ENCODE measurements at regions not wholly inside any gene's neighbourhood (a gene's known extent, or its start where the extent isn't known, plus 50 kb on each side); places are given as distances from the start of the nearest gene placed in this dataset.
"Not testable (repeated sequence)": the region's sequence is repeated elsewhere in the genome, so short reads cannot be mapped to it uniquely, and the experiment has no call there.

DNA sequence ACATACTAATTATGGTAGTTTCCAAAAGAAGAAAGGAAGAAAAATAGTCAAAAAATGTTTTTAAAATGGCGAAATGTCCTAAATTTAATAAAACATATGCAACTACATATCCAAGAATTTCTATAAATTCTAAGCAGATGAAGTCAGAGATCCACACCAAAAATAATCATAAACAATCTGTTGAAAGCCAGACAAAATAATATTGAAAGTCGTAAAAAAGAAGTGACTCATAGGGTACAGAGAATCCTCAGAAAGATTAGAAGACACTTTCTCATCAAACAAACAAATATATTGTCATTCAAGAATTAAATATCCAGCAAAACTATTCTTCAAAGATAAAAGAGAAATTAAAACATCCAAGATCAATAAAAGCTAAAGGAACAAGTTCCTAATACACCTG is 281.4 kb upstream of the ZNF804A start:
- no peak for DNase-seq (ENCODE audit: low read depth in 2 of 2)

DNA sequence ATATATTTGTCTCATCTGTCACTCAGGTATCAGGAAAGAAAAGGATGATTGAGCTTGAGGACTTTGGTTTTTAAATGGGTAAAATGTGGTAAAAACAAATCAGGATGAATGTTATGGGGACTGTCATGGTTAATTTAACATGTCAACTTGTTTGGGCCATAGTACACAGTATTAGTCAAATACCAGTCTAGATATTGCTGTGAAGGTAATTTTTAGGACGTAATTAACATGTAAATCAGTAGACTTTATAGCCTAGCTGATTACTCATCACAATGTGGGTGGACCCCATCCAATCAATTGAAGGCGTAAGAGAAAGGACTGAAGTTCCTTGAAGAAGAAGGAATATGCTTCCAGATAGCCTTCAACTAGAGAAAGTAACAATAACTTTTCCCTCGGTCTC is 275.7 kb upstream of the ZNF804A start:
- DNase-seq (ENCODE audit: low read depth in 2 of 2), result no peak

DNA sequence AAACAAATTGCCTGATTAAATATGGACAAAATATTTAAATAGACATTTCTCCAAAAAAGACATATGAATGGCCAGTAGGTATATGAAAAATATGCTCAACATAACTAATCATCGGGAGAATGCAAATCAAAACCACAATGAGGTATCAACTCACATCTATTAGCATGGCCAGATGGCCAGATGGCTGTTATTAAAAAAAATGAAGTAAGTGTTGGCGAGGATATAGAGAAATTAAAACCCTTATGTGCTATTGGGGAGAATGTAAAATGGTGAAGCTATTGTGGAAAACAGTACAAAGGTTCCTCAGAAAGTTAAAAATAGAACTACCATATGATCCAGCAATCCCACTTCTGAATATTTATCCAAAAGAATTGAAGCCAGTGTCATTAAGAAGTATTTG is 272.3 kb upstream of the ZNF804A start:
- no peak for DNase-seq (ENCODE audit: low read depth in 2 of 2)

DNA sequence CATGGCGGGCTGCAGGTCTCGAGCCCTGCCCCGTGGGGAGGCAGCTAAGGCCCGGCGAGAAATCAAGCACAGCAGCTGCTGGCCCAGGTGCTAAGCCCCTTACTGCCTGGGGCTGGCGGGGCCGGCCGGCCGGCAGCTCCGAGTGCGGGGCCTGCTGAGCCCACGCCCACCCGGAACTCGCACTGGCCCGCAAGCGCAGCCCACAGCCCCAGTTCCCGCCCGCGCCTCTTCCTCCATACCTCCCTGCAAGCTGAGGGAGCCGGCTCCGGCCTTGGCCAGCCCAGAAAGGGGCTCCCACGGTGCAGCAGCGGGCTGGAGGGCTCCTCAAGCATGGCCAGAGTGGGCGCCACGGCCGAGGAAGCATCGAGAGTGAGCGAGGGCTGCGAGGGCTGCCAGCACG is 270.5 kb upstream of the ZNF804A start:
- DNase-seq (ENCODE audit: low read depth in 2 of 2), result not testable (repeated sequence)

DNA sequence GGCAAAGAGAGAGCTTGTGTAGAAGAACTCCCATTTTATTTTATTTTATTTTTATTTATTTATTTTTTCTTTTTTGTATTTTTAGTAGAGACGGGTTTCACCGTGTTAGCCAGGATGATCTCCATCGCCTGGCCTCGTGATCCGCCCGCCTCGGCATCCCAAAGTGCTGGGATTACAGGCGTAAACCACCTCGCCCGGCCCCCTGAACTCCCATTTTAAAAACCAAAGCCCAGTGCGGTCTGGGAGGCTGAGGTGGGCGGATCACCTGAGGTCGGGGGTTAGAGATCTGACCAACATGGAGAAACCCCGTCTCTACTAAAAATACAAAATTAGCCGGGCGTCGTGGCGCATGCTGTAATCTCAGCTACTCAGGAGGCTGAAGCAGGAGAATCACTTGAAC is 267.8 kb upstream of the ZNF804A start:
- not testable (repeated sequence) for DNase-seq (ENCODE audit: low read depth in 2 of 2)

DNA sequence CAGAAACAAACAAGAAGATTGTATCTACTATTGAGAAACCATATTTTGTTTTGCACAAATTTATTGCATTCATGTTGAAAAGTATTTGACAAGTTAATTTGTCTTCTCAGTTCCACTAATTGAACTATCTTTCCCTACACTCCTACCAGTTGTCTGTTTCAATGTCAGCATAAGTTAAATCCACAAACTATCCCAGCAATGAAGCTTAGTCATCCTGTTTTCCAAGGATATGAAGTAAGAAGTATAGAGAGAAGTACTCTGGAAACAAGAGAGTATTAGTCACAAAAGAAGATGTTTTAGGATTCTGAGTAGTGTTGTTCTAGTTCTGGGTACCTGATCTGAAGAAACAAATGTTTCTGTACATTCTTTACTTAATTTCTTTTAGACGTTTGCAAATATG is 261.6 kb upstream of the ZNF804A start:
- DNase-seq (ENCODE audit: low read depth in 2 of 2), result peak; percentile 14 to 24

DNA sequence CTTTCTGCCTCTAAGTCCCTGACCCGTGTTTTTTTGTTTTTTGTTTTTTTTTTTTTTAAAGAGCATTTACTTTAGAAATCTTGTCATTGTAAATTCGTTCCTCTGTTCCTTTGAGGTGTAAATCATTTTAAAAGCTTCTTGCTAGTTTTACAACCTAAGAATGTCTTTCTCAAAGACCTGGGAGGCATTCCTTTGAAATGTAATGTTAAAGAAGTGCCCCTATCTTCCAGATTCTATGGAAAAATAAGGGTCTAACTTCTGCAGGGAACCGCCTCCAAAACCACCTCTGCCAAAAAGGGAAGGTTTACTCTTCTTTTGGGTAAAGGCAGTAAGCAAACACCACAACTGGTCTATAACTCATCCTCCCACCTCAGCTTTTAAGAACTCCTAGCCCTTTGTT is 259.6 kb upstream of the ZNF804A start:
- no peak for DNase-seq (ENCODE audit: low read depth in 2 of 2)

DNA sequence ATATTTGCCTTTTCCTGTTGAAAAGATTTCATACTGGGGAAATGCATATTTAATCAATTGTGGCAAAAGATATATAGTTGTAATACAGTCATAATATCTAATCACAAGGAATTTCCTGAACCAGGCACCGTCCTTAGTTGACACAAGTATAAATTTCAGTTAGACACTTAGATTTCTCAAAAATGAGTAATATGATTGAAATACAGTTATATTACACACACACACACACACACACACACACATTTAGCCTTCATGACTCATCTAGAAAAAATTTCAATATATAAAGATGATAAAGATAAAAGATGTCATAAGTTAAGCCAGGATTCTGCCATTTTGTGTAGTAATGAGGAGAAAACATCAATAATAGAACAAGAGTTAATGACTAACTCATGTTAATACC is 258.4 kb upstream of the ZNF804A start:
- peak; percentile 43 to 45 for DNase-seq (ENCODE audit: low read depth in 2 of 2)

DNA sequence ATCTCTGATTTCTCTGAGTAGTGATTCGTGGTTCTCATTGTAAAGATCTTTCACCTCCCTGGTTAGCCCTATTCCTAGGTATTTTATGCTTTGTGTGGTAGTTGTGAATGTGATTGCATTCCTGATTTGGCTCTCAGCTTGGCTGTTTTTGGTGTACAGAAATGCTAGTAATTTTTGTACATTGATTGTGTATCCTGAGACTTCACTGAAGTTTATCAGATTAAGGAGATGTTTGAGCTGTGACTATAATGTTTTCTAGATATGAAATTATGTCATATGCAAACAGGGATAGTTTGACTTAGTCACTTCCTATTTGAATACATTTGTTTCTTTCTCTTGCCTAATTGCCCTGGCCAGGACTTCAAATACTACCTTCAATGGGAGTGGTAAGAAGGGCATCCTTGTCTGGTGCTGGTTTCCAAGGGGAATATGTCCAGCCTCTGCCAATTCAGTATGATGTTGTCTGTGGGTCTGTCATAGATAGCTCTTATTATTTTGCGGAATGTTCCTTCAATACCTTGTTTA is 251.9 kb upstream of the ZNF804A start:
- DNase-seq (ENCODE audit: low read depth in 2 of 2), result no peak

DNA sequence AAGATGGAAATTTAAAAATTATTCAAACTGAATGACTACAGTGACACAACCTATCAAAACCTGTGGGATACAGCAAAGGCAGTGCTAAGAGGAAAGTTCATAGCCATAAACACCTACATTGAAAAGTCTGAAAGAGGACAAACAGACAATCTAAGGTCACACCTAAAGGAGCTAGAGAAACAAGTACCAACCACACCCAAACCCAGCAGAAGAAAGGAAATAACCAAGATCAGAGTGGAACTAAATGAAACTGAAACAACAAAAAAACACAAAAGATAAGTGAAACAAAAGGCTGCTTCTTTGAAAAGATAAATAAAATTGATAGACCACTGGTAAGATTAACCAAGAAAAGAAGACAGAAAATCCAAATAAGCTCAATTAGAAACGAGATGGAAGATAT is 247.2 kb upstream of the ZNF804A start:
- DNase-seq (ENCODE audit: low read depth in 2 of 2), result no peak

DNA sequence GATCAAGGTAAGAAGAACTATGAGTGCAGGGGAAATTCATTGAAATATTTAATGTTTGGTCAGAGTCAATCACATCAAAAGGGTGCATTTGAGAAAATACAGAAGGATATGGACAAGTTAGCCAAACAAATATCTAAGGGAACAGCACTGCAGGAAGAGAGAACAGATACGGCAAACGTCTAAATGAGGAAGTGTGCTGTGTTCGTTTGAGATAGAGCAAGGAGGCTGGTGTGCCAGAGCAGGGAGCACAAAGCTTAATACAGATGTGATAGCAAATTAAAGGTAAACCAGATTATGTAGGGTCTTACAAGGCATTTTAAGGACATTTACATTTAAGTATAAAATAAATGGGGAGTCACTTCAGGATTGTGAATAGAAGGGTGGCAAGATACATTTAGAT is 241.3 kb upstream of the ZNF804A start:
- DNase-seq (ENCODE audit: low read depth in 2 of 2), result no peak

DNA sequence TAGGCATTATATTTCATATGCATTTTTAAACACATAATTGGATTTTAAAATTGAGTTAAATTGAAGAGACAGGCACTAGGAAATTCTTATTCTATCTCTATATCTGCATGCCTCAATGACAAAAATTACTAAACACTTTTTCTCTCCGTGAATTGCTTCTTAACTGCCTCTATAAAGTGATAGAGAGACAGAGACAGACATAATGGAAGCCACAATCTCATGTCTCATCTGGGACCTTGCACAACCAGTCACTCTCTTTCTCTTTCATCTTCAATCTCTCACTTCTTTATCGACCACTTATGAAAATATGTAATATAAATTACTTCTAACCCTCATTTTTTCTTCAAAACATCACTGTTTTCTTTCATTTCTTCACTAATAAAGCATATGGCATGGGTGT is 238.9 kb upstream of the ZNF804A start:
- DNase-seq (ENCODE audit: low read depth in 2 of 2), result no peak

DNA sequence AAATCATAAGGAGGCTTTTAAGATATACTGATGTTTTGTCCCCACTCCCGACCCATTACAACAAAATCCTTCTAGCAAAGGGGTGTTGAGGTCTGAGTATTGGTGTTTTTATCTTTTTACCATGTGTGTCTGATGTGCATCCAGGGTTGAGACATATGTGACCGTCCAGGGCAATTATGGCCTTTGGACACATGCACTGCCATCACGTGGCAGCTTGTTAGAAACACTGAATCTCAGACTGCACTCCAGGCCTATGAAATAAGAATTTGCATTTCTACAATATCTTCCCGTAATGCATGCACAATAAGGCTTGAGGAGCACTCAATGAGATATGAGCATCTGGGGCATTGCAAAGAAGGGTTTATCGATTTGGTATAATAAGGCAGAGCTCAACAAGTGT is 235.1 kb upstream of the ZNF804A start:
- no peak for DNase-seq (ENCODE audit: low read depth in 2 of 2)

DNA sequence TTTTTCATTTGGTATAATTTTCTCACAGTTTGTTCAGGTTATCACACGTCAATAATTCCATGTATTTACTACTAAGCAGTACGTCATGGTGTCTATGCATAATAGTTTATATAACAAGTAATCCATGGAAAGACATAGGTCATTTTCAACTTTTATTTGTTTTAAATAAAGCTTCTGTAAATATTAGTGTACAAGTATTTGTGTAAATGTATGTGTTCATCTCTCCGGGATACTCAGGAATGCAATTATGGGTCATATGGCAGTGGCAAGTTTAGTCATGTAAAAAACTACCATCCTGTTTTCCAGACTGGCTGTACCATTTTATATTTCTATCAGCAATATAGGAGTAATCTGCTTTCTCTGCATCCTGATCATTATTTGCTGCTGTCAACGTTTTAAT is 231.1 kb upstream of the ZNF804A start:
- DNase-seq (ENCODE audit: low read depth in 2 of 2), result no peak

DNA sequence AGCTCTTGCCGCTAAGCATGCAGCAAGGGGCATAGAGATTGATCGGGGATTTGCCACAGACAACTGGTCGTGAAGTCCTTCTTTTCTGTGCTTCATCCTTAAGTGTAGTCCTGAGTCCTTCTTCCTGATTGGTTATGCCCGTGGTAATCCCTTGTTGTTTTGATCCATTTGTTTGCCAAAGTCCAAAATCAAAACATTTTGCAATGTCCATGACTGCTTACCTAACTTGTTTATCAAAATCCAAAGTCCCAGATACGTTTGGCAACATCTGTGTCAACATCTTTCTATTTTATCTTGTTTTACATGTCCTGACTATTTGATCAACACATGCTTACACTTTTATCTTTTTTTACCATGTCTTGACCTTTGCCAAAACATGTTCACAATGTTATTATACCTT is 229.0 kb upstream of the ZNF804A start:
- no peak for DNase-seq (ENCODE audit: low read depth in 2 of 2)

DNA sequence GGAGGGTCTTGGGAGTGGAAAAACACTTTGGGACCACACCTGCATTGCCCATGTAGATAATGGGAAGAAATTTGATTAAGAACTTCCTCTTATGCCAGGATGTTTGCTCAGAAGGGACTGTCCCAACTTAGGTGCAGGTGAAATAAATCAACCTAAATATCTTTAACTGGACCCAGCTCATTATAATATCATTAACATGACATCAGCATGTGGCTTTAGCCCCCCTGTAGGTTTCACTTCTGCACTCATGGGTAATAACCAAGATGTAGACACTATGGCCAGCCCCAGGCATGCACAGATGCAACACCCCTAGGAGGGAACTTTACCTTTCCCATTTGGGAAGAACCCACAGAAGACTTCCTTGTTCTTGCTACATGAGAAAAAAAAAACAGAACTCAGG is 227.4 kb upstream of the ZNF804A start:
- DNase-seq (ENCODE audit: low read depth in 2 of 2), result no peak

DNA sequence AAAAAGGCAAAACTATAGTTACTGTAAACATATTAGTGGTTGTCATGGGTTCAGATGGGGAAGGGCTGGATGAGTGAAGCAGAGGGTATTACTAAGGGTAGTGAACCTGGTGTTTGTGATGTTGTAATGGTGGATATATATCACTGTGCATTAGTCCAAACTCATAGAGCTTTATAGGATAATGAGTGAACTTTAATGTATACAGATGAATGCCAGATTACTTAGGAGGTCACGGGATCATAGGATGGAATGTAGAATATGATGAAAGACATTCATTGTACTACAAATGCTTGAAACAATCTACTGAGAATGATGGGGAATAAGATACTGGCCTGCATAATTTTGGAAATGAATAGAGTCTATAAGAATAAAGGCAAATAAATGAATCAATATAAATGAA is 226.7 kb upstream of the ZNF804A start:
- no peak for DNase-seq (ENCODE audit: low read depth in 2 of 2)

DNA sequence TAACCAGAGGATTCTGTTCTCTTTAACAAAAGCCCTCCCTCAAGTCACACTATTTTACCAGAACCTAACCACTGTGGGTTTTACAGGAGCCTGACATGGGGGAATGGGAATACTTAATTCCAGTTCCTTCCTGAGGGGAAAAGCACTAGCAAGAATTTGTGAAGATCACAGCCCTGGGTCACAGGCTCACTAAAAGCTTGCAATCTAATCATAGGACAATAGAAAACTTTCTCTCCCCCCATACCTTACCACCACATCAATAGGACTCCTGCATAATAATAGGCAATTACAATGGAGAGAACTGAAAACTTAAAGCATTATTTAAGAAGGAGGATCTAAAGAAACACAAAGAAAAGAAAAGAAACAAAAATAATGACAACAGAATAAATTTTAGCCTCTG is 225.8 kb upstream of the ZNF804A start:
- DNase-seq (ENCODE audit: low read depth in 2 of 2), result no peak

DNA sequence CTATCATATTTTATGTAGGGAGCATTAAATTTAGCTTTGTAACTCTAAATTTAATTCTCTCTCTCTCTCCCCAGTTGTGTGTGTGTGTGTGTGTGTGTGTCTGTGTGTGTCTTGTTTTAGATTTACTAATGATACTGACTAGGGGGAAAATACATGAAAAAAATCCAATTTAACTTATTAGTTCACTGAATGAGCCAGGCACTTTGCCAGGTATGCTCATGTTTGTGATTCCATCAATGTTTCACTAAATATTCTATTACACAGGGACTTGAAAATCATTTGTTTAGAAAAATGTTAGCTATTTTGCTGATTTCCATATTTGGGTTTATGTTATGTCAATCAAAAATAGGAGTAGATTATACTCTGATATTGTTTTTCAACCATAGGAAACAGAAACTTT is 203.7 kb upstream of the ZNF804A start:
- no peak for DNase-seq (ENCODE audit: low read depth in 2 of 2)

DNA sequence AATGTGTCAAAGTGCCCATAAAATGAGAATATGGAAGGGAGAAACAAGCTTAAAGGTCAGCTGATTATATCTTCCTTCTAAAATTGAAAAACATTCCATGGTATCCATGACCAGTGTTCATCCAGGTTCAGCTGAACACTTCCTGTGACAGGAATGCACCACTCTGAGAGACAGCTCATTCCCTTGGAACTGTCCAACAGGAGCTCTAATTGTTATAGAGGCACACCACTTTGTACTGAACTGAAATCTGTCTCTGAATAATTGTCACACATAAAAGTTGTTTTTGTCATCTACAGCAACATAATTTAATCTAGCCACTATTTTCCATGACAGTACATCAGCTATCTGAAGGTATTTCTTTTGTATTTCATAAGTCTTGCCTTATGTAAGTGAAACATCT is 195.9 kb upstream of the ZNF804A start:
- DNase-seq (ENCODE audit: low read depth in 2 of 2), result no peak

DNA sequence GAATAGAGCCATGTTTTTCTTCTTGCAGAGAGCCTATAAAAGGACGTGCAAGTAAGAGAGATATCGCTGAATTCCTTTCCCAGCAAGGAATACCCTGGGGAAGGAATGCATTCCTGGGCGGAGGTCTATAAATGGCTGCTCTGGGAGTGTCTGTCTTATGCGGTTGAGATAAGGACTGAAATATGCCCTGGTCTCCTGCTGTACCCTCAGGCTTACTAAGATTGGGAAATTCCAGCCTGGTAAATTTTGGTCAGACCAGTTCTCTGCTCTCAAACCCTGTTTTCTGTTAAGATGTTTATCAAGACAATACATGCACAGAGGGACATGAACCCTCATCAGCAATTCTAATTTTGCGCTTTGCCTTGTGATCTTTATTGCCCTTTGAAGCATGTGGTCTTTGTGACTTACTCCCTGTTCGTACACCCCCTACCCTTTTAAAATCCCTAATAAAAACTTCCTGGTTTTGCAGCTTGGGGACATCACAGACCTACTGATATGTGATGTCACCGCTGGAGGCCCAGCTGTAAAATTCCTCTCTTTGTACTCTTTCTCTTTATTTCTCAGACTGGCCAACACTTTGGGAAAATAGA is 191.2 kb upstream of the ZNF804A start:
- DNase-seq (ENCODE audit: low read depth in 2 of 2), result not testable (repeated sequence)

DNA sequence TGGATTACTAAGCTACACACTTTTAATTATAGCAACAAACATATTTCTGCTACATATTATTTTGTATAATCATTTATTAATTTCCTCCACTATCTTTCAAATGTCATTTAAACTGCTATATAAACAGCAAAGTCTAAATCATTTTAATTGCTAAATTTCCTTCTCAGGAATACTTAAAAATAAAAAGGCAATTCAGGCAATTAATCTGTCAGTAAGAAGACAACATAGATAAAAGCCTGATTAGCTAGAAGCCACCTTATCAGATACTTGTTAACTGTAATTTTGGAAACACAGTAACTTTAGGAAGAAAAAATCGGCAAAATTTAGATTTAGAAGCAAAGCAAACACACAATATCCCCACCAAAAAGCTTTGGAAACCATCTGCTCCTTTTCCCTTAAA is 188.2 kb upstream of the ZNF804A start:
- DNase-seq (ENCODE audit: low read depth in 2 of 2), result no peak

DNA sequence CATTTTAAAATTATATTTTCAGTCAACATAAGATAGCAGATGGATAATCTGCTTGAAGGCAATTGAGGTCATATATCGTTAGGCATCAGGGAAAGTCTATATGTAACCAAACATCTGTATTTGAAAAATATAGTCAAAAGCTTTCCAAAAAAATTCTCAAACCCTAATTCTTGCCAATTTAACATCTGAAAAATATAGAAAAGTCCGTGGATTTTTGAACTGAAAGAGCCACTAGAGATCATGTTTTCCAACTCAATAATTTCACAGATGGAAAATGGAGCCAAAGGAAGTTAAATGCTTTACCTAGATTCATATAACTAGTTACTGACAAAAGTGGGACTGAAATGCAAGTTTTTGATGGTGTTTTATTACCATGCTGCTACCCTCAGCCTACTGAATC is 185.1 kb upstream of the ZNF804A start:
- DNase-seq (ENCODE audit: low read depth in 2 of 2), result no peak

DNA sequence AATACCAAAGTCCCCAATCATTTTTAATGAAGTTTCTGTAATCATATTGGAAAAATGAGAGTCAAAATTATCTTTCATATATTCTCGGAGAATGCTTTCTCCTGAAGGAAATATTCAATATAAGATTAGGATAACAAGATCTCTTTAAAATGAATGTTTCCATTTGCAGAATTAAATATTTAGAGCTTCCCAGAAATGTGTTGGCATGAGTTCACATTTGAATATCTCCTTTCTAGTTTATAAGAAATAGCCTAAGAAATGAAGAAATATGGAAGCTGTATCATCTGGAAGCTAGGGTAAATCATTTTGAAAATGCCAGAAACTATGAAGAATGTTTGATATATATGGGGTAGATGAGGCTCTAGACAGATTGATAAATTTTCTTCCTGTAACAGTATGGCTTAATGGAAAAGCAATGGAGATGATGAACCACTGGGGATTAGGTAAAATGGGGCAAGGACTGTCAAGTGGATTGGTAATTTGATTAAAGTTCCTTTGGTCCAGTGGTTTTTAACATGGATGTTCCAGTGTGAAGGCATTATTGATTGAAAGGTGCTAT is 184.6 kb upstream of the ZNF804A start:
- DNase-seq (ENCODE audit: low read depth in 2 of 2), result no peak

Measured in fibroblast of skin of left biceps (primary cell).